ENCODE measurements at regions not wholly inside any gene's neighbourhood (a gene's known extent, or its start where the extent isn't known, plus 50 kb on each side); places are given as distances from the start of the nearest gene placed in this dataset.

DNA sequence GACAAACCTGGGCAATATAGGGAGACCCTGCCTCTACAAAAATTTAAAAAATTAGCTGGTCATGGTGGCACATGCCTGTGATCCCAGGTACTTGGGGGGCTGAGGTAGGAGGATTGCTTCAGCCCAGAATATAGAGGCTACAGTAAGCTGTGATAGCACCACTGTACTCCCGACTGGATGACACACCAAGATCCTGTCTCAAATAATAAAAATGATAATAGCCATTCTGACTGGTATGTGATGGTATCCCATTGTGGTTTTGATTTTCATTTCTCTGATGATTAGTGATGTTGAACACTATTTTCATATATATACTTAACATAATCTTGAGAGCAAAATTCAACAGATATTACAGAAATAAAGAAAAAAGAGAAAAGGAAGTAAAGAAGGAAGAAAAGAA lies 1491.0 kb upstream of the PIK3C3 start:
- 77 to 86% (median 80%) methylated on average over 1 of the region's 1 CpG for WGBS, 4 donors
- DNase-seq = no peak

DNA sequence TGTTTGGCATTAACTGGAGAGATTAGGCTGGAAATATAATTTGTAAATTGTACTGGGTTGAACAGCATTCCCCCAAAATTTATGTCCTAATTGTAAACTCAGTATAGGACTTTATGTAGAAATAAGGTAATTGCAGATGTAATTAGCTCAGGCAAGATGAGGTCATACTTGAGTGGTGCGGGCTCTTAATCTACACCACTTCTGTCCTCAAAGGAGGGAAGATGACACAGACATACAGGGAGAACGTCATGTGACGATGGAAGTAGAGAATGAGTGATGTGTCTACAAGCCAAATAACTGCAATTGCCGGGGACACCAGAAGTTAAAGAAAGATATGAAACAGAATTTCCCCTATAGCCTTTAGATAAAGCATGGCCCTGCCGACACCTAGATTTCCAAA lies 1501.1 kb upstream of the PIK3C3 start:
- Histone ChIP-seq H3K27ac (no peak overlapping the region), H3K4me1 (no peaks in the 10 kb centered on the region), H3K9me3 (no peaks in the 10 kb centered on the region), H3K27me3 (no peaks in the 10 kb centered on the region), H3K4me3 (no peak overlapping the region), H3K36me3 (no peaks in the 10 kb centered on the region)
- intact Hi-C loops (cut with DNase I) = no loop called here
- DNase-seq (no peak), ATAC-seq (no peak)
- TF ChIP-seq, protein P1, sequence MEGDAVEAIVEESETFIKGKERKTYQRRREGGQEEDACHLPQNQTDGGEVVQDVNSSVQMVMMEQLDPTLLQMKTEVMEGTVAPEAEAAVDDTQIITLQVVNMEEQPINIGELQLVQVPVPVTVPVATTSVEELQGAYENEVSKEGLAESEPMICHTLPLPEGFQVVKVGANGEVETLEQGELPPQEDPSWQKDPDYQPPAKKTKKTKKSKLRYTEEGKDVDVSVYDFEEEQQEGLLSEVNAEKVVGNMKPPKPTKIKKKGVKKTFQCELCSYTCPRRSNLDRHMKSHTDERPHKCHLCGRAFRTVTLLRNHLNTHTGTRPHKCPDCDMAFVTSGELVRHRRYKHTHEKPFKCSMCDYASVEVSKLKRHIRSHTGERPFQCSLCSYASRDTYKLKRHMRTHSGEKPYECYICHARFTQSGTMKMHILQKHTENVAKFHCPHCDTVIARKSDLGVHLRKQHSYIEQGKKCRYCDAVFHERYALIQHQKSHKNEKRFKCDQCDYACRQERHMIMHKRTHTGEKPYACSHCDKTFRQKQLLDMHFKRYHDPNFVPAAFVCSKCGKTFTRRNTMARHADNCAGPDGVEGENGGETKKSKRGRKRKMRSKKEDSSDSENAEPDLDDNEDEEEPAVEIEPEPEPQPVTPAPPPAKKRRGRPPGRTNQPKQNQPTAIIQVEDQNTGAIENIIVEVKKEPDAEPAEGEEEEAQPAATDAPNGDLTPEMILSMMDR (IDR thresholded peaks at IDR 0.05) = no peak
- TF ChIP-seq POLR2A (IDR thresholded peaks at IDR 0.05) = no peak
- WGBS, 4 donors = 85 to 90% (median 86%) methylated on average over 5 of the region's 5 CpGs

More for the DNA sequence above, 1491.0 kb upstream of the PIK3C3 start:
- Histone ChIP-seq H3K27me3 (no peaks in the 10 kb centered on the region), H3K9me3 (peaks cover 0 to 7% (median 0%) of the 10 kb centered on the region in 12 donors), H3K4me3 (no peak overlapping the region), H3K27ac (no peak overlapping the region), H3K36me3 (no peaks in the 10 kb centered on the region), H3K4me1 (no peaks in the 10 kb centered on the region)
- intact Hi-C loops (cut with DNase I) = no loop called here
- ATAC-seq = no peak
- TF ChIP-seq POLR2A (IDR thresholded peaks at IDR 0.05) = no peak
- TF ChIP-seq, protein P1 (IDR thresholded peaks at IDR 0.05) = no peak

DNA sequence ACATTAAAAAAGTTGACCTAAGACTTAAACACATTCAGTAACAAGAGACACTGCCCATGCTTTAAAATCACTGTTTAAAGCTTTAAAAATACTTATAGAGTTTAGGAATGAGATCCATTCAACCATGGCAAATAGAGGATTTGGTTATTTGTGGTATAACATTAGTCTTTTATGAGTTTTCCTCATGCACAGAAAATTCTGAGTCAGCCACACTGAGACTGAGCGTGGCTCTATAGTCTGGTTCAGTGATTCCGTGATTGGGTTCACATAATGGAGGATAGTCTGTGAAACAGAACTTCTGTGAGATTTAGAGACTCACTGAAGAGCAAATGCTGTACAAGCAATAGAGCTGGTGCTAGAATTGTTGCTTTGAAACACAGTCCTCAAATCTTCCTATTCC lies 1502.4 kb upstream of the PIK3C3 start:
- TF ChIP-seq, protein P1 (IDR thresholded peaks at IDR 0.05) = no peak
- TF ChIP-seq POLR2A (IDR thresholded peaks at IDR 0.05) = no peak
- no peaks in the 10 kb centered on the region for H3K36me3 ChIP-seq
- no peak overlapping the region for H3K27ac ChIP-seq
- H3K4me3 ChIP-seq = no peak overlapping the region
- no peaks in the 10 kb centered on the region for H3K4me1 ChIP-seq
- WGBS, 4 donors = 90 to 96% (median 93%) methylated on average over 2 of the region's 2 CpGs
- DNase-seq (no peak), ATAC-seq (no peak)
- H3K9me3 ChIP-seq = no peaks in the 10 kb centered on the region
- H3K27me3 ChIP-seq = no peaks in the 10 kb centered on the region
- intact Hi-C loops (cut with DNase I) = no loop called here

DNA sequence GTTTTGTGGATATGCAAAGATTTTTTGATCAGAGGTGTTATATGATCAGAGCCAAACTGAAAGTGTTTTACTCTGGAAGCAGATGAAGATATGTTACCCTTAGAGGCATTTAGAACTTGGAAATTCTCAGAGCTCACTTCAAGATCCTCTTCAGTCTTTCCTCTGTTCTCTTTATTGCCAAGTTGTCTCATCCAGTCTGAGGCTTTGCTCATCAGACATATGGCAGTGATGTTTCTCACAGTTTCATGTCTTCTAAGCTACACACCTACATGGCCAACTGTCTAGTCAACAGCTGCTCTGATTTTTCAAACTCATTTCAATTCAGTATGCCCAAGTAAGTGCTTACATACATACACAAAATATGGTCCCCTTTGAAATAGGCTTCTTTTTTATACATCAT lies 1504.3 kb upstream of the PIK3C3 start:
- intact Hi-C loops (cut with DNase I) = no loop called here
- Histone ChIP-seq H3K27ac (no peak overlapping the region), H3K9me3 (no peaks in the 10 kb centered on the region), H3K36me3 (no peaks in the 10 kb centered on the region), H3K4me3 (no peak overlapping the region), H3K27me3 (no peaks in the 10 kb centered on the region), H3K4me1 (no peaks in the 10 kb centered on the region)
- DNase-seq = no peak
- no peak for TF ChIP-seq POLR2A (IDR thresholded peaks at IDR 0.05)
- TF ChIP-seq, protein P1 (IDR thresholded peaks at IDR 0.05) = no peak
- no peak for ATAC-seq
